ENCODE measurements at regions not wholly inside any gene's neighbourhood (a gene's known extent, or its start where the extent isn't known, plus 50 kb on each side); places are given as distances from the start of the nearest gene placed in this dataset.

DNA sequence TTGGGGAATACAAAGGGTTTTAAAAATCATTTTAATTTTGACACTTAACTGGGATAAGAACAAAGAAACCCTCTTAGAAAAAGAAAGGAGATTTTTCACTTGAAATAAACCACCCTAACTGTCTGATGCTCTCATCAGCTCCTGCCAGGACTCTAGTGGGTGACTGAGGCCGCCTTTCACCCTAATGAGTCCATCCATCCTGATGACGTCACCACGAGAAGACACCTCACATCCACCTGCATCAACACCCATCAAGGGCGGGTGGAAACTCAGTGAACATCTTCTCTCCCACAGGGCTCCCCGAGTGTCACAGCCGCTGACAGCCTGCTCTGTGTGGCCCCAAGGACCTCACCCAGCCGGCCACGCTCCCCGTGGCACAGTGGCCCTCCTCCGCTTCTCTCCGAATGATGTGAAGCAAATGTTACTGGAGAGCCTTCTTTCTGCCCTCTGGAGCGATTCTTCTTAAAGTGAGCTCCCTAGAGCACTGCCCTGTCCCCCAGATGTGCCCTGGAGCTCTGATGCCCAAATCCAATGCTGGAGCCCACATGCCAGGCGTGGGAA is 584.3 kb upstream of the ADAMTS16 start:
- H3K4me2 ChIP-seq (ENCODE audit: insufficient read depth, low read length): no peak overlapping the region
- H3K9me3 ChIP-seq (replicated peaks; ENCODE audit: control insufficient read depth, insufficient read depth, low read length): peaks cover 3% of the 10 kb centered on the region
- H3K9ac ChIP-seq (replicated peaks; ENCODE audit: extremely low read depth, insufficient read depth, low read length): no peak overlapping the region
- DNase-seq (ENCODE audit: low read depth, low spot score) (no peak), FAIRE-seq (no peak)
- no peaks in the 10 kb centered on the region for H3K36me3 ChIP-seq (ENCODE audit: control insufficient read depth in 2 of 2, extremely low read depth in 1 of 2, insufficient read depth in 2 of 2, low read length in 2 of 2)
- no peaks in the 10 kb centered on the region for H3K79me2 ChIP-seq (ENCODE audit: control insufficient read depth, insufficient read depth, low read length)
- dilution Hi-C loops (cut with MboI; ENCODE audit: extremely low pct_ligation_motif_present, low sequenced_read_pairs): no loop called here
- H3K27me3 ChIP-seq (ENCODE audit: control insufficient read depth in 2 of 2, insufficient read depth in 2 of 2, low read length in 2 of 2): no peaks in the 10 kb centered on the region
- H3K9me1 ChIP-seq (replicated peaks; ENCODE audit: control insufficient read depth, extremely low read depth, insufficient read depth, low read length): no peaks in the 10 kb centered on the region
- intact Hi-C loops (cut with micrococcal nuclease): no loop called here
- H3K4me3 ChIP-seq (replicated peaks in 1 of 3; ENCODE audit: insufficient read depth in 1 of 3, low read depth in 1 of 3, low read length in 3 of 3): no peak overlapping the region
- no peak overlapping the region for H3K27ac ChIP-seq (ENCODE audit: insufficient read depth, low read depth, low read length)
- TF ChIP-seq, protein P1, sequence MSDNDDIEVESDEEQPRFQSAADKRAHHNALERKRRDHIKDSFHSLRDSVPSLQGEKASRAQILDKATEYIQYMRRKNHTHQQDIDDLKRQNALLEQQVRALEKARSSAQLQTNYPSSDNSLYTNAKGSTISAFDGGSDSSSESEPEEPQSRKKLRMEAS (IDR thresholded peaks at IDR 0.05; ENCODE audit: insufficient read depth, insufficient read length): no peak
- no peak for TF ChIP-seq POLR2AphosphoS5 (IDR thresholded peaks at IDR 0.05; ENCODE audit: insufficient read depth, low read depth, low read length)
- no peak for TF ChIP-seq MYC (IDR thresholded peaks at IDR 0.05; ENCODE audit: low read depth, low read length)
- BruUV-seq (replicated peaks): no TSS peak
- H2AFZ ChIP-seq (ENCODE audit: low read depth, low read length): no peak overlapping the region
- no peaks in the 10 kb centered on the region for H3K4me1 ChIP-seq (ENCODE audit: control insufficient read depth, extremely low read depth, insufficient read depth, low read length)
- H4K20me1 ChIP-seq (replicated peaks; ENCODE audit: control insufficient read depth, extremely low read depth, insufficient read depth, low read length): no peaks in the 10 kb centered on the region
- ChIA-PET POLR2A (no interaction called here), CTCF (no interaction called here)

GRCh38 chr5:4561403-4561802 is 578.7 kb upstream of the ADAMTS16 start:
- intact Hi-C loops (cut with micrococcal nuclease) (no loop called here), dilution Hi-C loops (cut with MboI; ENCODE audit: extremely low pct_ligation_motif_present, low sequenced_read_pairs) (no loop called here)
- no peaks in the 10 kb centered on the region for H3K9me1 ChIP-seq (replicated peaks; ENCODE audit: control insufficient read depth, extremely low read depth, insufficient read depth, low read length)
- FAIRE-seq: no peak
- no peak overlapping the region for H3K4me2 ChIP-seq (ENCODE audit: insufficient read depth, low read length)
- H3K9ac ChIP-seq (replicated peaks; ENCODE audit: extremely low read depth, insufficient read depth, low read length): no peak overlapping the region
- H3K79me2 ChIP-seq (ENCODE audit: control insufficient read depth, insufficient read depth, low read length): no peaks in the 10 kb centered on the region
- H3K27me3 ChIP-seq (ENCODE audit: control insufficient read depth in 2 of 2, insufficient read depth in 2 of 2, low read length in 2 of 2): no peaks in the 10 kb centered on the region
- DNase-seq (ENCODE audit: low read depth, low spot score): no peak
- no peak overlapping the region for H3K27ac ChIP-seq (ENCODE audit: insufficient read depth, low read depth, low read length)
- TF ChIP-seq JUN (IDR thresholded peaks at IDR 0.05; ENCODE audit: borderline replicate concordance, insufficient read depth, insufficient read length, low read depth): no peak
- TF ChIP-seq MYC (IDR thresholded peaks at IDR 0.05; ENCODE audit: low read depth, low read length): no peak
- TF ChIP-seq, protein P2, sequence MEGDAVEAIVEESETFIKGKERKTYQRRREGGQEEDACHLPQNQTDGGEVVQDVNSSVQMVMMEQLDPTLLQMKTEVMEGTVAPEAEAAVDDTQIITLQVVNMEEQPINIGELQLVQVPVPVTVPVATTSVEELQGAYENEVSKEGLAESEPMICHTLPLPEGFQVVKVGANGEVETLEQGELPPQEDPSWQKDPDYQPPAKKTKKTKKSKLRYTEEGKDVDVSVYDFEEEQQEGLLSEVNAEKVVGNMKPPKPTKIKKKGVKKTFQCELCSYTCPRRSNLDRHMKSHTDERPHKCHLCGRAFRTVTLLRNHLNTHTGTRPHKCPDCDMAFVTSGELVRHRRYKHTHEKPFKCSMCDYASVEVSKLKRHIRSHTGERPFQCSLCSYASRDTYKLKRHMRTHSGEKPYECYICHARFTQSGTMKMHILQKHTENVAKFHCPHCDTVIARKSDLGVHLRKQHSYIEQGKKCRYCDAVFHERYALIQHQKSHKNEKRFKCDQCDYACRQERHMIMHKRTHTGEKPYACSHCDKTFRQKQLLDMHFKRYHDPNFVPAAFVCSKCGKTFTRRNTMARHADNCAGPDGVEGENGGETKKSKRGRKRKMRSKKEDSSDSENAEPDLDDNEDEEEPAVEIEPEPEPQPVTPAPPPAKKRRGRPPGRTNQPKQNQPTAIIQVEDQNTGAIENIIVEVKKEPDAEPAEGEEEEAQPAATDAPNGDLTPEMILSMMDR (IDR thresholded peaks at IDR 0.05; ENCODE audit: extremely low read depth in 1 of 2, insufficient read depth in 1 of 2, low read depth in 1 of 2, low read length in 2 of 2): no peak
- TF ChIP-seq EZH2 (IDR thresholded peaks at IDR 0.05; ENCODE audit: borderline replicate concordance, low read depth, low read length, severe bottlenecking): no peak
- no peak for TF ChIP-seq POLR2A (IDR thresholded peaks at IDR 0.05; ENCODE audit: low read depth, low read length)
- TF ChIP-seq, protein P1 (IDR thresholded peaks at IDR 0.05; ENCODE audit: insufficient read depth, insufficient read length): no peak
- no peak for TF ChIP-seq POLR2AphosphoS5 (IDR thresholded peaks at IDR 0.05; ENCODE audit: insufficient read depth, low read depth, low read length)
- no peak for TF ChIP-seq FOS (IDR thresholded peaks at IDR 0.05; ENCODE audit: borderline replicate concordance, insufficient read depth, low read length)
- TF ChIP-seq GATA2 (IDR thresholded peaks at IDR 0.05; ENCODE audit: insufficient read depth, insufficient read length, low read depth, low read length): no peak
- ChIA-PET POLR2A (no interaction called here), CTCF (no interaction called here)
- no peak overlapping the region for H3K4me3 ChIP-seq (replicated peaks in 1 of 3; ENCODE audit: insufficient read depth in 1 of 3, low read depth in 1 of 3, low read length in 3 of 3)
- H4K20me1 ChIP-seq (replicated peaks; ENCODE audit: control insufficient read depth, extremely low read depth, insufficient read depth, low read length): no peaks in the 10 kb centered on the region
- no peak overlapping the region for H2AFZ ChIP-seq (ENCODE audit: low read depth, low read length)
- no peaks in the 10 kb centered on the region for H3K36me3 ChIP-seq (ENCODE audit: control insufficient read depth in 2 of 2, extremely low read depth in 1 of 2, insufficient read depth in 2 of 2, low read length in 2 of 2)
- H3K9me3 ChIP-seq (replicated peaks; ENCODE audit: control insufficient read depth, insufficient read depth, low read length): no peaks in the 10 kb centered on the region
- no TSS peak for BruUV-seq (replicated peaks)
- H3K4me1 ChIP-seq (ENCODE audit: control insufficient read depth, extremely low read depth, insufficient read depth, low read length): no peaks in the 10 kb centered on the region
